GM12878 (cell line): ENCODE measurements at regions not wholly inside any gene's neighbourhood (a gene's known extent, or its start where the extent isn't known, plus 50 kb on each side); places are given as distances from the start of the nearest gene placed in this dataset.

Experiments used
- EZH2 ChIP-seq: IDR thresholded peaks from 2 replicates; pipeline ENCODE4 v1.6.1; 2012; ENCODE audit warnings: low read depth, mild to moderate bottlenecking, control low read depth, inconsistent platforms, low read length, borderline replicate concordance; ENCODE audit not compliant: control insufficient read depth
- POLR2A ChIP-seq: IDR thresholded peaks from 2 replicates; pipeline ENCODE4 v1.6.1; 2011; ENCODE audit warnings: low read depth, mild to moderate bottlenecking, low read length
- SUPT20H ChIP-seq: IDR thresholded peaks from 2 replicates; pipeline ENCODE4 v1.6.1; 2011; ENCODE audit warnings: low read depth, mild to moderate bottlenecking, low read length, moderate library complexity, borderline replicate concordance; ENCODE audit not compliant: control insufficient read depth
- TAF1 ChIP-seq: IDR thresholded peaks from 2 replicates; pipeline ENCODE4 v1.6.1; 2011; ENCODE audit warnings: mild to moderate bottlenecking, low read depth, low read length, borderline replicate concordance
- TF ChIP-seq, protein P1 (sequence below), 3 experiments: IDR thresholded peaks in 2 of 3; conservative IDR thresholded peaks in 1 of 3; 2 replicates each; pipeline ENCODE4 v1.5.1; 2011; ENCODE audit warnings: low read depth in 3 of 3, low read length in 3 of 3, mild to moderate bottlenecking in 3 of 3, control low read depth in 2 of 3, moderate library complexity in 2 of 3, inconsistent platforms in 1 of 3, mixed read lengths in 1 of 3; ENCODE audit not compliant: control insufficient read depth in 2 of 3, insufficient read depth in 1 of 3; ENCODE audit errors: extremely low read depth in 1 of 3

DNA sequence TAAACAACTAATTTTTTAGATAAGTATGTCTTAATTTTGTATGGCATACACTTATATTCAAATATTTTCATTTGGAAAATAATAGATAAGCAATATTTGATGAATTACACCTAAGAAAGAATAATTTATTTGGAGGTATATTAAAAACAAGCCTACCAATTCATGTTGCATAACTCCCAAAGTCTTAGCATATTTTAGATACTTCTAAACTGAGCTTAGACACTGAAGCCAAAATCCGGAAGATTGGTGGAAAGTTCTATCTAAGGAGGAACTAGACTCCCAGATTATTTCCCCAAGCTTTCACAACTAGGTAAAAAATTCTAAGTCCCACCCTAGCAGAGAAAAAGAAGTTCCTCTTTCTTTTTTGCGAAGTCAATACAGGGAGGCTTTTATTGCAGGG is 221.0 kb upstream of the MMADHC start:
- TF ChIP-seq, protein P1, sequence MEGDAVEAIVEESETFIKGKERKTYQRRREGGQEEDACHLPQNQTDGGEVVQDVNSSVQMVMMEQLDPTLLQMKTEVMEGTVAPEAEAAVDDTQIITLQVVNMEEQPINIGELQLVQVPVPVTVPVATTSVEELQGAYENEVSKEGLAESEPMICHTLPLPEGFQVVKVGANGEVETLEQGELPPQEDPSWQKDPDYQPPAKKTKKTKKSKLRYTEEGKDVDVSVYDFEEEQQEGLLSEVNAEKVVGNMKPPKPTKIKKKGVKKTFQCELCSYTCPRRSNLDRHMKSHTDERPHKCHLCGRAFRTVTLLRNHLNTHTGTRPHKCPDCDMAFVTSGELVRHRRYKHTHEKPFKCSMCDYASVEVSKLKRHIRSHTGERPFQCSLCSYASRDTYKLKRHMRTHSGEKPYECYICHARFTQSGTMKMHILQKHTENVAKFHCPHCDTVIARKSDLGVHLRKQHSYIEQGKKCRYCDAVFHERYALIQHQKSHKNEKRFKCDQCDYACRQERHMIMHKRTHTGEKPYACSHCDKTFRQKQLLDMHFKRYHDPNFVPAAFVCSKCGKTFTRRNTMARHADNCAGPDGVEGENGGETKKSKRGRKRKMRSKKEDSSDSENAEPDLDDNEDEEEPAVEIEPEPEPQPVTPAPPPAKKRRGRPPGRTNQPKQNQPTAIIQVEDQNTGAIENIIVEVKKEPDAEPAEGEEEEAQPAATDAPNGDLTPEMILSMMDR (IDR thresholded peaks at IDR 0.05 in 2 of 3, conservative IDR thresholded peaks at IDR 0.05 in 1 of 3; ENCODE audit: control insufficient read depth in 2 of 3, extremely low read depth in 1 of 3, insufficient read depth in 1 of 3, low read depth in 3 of 3, low read length in 3 of 3): no peak
- TF ChIP-seq TAF1 (no peak), SUPT20H (no peak), POLR2A (no peak), EZH2 (no peak)
